Brain microvascular endothelial cell (primary cell): ENCODE measurements at regions not wholly inside any gene's neighbourhood (a gene's known extent, or its start where the extent isn't known, plus 50 kb on each side); places are given as distances from the start of the nearest gene placed in this dataset.

Source experiments
- DNase-seq: peaks from one replicate; pipeline ENCODE4 v3.0.0-alpha.2; 2020
- H3K27ac ChIP-seq: fragments of 250-450 bp; sonication (Bioruptor Pico); 2 replicates; pipeline ENCODE4 v1.5.1; 2020; ENCODE audit warnings: mild to moderate bottlenecking, moderate library complexity
- H3K27me3 ChIP-seq: fragments of 250-450 bp; sonication (Bioruptor Pico); replicated peaks from 2 replicates; pipeline ENCODE4 v1.5.1; 2020; ENCODE audit warnings: mild to moderate bottlenecking
- H3K36me3 ChIP-seq: fragments of 250-450 bp; sonication (Bioruptor Pico); replicated peaks from 2 replicates; pipeline ENCODE4 v1.5.1; 2020; ENCODE audit warnings: mild to moderate bottlenecking
- H3K4me3 ChIP-seq: 2 replicates; pipeline ENCODE4 v1.5.1; 2011; ENCODE audit warnings: low read depth, mild to moderate bottlenecking, control low read depth, low read length, moderate library complexity
- in situ Hi-C: cut with HindIII; loops from 2 replicates; pipeline ENCODE4 v1.10.0; 2017; ENCODE audit warnings: low sequenced_read_pairs, low pct_ligation_motif_present
- TF ChIP-seq, protein P1 (sequence below): IDR thresholded peaks from 2 replicates; pipeline ENCODE4 v1.5.1; 2011; ENCODE audit warnings: low read depth, mild to moderate bottlenecking, moderate library complexity, low read length, control low read depth, inconsistent platforms; ENCODE audit errors: missing control alignments

DNA sequence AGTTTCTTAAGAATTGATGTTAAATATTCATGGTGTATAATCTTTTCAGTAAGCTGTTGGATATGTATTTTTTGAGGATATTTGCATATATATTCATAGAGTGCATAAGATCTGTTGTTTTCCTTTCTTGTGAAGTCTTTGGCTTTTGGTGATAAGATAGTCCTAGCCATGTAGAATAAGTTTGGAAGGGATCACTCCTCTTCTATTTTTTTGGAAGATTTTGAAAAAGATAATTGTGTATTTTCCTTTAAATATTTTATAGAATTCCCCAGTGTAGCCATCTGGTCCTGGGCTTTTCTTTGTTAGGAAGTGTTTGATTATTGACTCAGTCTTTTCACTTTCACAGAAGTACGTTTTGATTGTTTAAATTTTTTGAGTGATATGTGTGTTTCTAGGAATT, 318.8 kb upstream of the CDH10 start:
- no peak overlapping the region for H3K4me3 ChIP-seq
- H3K27ac ChIP-seq: no peak overlapping the region
- no peaks in the 10 kb centered on the region for H3K27me3 ChIP-seq
- DNase-seq: no peak
- TF ChIP-seq, protein P1, sequence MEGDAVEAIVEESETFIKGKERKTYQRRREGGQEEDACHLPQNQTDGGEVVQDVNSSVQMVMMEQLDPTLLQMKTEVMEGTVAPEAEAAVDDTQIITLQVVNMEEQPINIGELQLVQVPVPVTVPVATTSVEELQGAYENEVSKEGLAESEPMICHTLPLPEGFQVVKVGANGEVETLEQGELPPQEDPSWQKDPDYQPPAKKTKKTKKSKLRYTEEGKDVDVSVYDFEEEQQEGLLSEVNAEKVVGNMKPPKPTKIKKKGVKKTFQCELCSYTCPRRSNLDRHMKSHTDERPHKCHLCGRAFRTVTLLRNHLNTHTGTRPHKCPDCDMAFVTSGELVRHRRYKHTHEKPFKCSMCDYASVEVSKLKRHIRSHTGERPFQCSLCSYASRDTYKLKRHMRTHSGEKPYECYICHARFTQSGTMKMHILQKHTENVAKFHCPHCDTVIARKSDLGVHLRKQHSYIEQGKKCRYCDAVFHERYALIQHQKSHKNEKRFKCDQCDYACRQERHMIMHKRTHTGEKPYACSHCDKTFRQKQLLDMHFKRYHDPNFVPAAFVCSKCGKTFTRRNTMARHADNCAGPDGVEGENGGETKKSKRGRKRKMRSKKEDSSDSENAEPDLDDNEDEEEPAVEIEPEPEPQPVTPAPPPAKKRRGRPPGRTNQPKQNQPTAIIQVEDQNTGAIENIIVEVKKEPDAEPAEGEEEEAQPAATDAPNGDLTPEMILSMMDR: no peak
- no peaks in the 10 kb centered on the region for H3K36me3 ChIP-seq
- in situ Hi-C loops: no loop called here

DNA sequence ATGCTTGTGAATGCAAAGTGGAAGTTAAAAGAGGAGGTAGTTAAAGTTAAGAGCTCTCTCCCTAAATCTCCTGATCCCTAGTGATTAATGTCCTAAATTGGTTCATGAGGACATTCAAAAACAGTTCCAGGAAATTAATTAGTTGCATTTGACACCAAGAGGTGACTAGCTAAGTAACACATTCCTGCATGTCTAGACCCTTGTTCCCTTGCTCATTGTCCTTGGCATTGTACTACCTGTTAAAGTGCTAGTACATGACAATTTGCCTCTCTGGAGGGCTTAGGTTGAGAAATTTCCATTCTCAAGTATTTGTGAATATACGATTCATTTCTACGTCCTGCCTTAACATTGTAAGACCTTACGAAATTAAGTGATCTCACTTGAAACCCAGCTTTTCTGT, 278.6 kb upstream of the CDH10 start:
- TF ChIP-seq, protein P1: no peak
- no peak overlapping the region for H3K27ac ChIP-seq
- no peaks in the 10 kb centered on the region for H3K27me3 ChIP-seq
- DNase-seq: no peak
- H3K4me3 ChIP-seq: no peak overlapping the region
- H3K36me3 ChIP-seq: no peaks in the 10 kb centered on the region
- in situ Hi-C loops: no loop called here

DNA sequence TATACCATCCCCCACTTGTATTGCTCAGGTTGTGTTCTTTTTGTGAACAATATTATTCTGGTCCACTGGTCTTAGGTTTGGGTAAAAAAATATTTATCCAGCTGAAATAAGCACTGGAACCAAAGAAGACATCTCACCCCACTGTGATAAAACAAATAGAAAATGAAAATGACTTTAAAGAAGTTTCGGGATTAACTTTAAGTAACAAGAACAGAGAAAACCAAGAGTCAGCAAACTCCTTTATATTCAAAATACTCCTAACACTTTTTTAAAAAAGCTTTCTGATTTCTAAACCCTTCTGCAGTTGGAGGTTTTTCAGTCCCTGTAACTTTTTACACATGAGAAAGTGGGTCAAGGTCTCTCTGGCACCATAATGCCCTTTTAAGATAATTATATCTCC, 273.9 kb upstream of the CDH10 start:
- Histone ChIP-seq H3K27ac (no peak overlapping the region), H3K36me3 (no peaks in the 10 kb centered on the region), H3K4me3 (no peak overlapping the region), H3K27me3 (no peaks in the 10 kb centered on the region)
- TF ChIP-seq, protein P1: no peak
- in situ Hi-C loops: no loop called here
- no peak for DNase-seq

DNA sequence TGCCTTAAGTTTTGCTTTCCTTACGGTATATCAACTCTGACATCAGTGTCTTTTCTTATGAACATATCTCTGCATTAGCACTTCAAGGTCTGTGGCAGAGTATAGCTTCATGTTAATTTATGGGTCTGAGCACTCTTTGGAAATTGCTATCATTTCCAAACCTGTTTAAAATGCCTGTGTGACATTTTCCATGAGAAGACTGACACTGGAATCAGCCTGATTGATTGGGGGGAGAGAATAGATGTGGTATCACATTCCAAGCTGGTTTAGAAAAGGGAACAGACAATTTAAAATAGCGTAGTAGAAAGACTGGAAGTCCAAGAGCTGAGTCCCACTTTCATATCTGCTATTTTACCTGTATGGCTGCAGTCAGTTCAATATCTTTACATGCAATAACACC, 272.1 kb upstream of the CDH10 start:
- in situ Hi-C loops: no loop called here
- Histone ChIP-seq H3K4me3 (no peak overlapping the region), H3K27me3 (no peaks in the 10 kb centered on the region), H3K36me3 (no peaks in the 10 kb centered on the region), H3K27ac (no peak overlapping the region)
- TF ChIP-seq, protein P1: no peak
- no peak for DNase-seq

DNA sequence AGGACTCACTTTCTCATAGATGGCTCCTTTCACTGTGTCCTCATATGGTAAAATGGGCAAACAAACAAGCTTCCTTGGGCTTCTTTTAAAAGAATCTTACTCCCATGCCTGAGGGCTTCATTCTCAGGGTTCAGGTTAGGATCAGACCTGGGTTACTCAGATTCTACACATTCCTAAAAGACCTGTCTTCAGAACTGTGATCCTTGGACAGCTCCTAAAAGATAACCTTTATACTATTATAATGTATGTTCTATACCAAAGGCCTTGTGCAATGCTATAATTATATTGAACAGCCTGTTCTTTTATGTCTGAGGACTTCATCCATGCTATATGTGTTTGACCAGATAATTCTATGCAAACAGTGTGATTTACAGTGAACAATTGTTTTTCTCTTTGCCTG, 264.4 kb upstream of the CDH10 start:
- Histone ChIP-seq H3K4me3 (no peak overlapping the region), H3K27ac (no peak overlapping the region), H3K36me3 (no peaks in the 10 kb centered on the region), H3K27me3 (no peaks in the 10 kb centered on the region)
- no peak for DNase-seq
- TF ChIP-seq, protein P1: no peak
- in situ Hi-C loops: no loop called here

DNA sequence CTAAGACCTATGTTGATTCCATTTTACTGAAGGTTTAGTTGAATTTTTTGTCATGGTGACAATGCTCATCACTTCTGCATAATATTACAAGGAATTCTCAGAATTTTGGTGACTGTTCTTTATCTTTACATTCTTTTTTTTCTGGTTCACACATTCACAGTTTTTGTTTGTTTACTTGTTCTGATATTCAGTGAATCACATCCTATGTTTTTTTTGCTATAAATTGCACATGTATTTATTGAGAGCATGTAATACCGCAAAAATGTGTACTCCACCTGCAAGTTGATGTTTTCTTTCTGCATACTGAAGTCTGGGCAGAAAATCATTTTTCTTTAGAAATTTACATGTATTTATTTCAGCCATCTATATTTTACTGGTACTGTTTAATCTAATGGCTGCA, 261.9 kb upstream of the CDH10 start:
- TF ChIP-seq, protein P1: no peak
- Histone ChIP-seq H3K36me3 (no peaks in the 10 kb centered on the region), H3K4me3 (no peak overlapping the region), H3K27me3 (no peaks in the 10 kb centered on the region), H3K27ac (no peak overlapping the region)
- no peak for DNase-seq
- in situ Hi-C loops: no loop called here
